OCI-LY1 (cell line): ENCODE measurements at regions not wholly inside any gene's neighbourhood (a gene's known extent, or its start where the extent isn't known, plus 50 kb on each side); places are given as distances from the start of the nearest gene placed in this dataset.

Experiments used
- H2AFZ ChIP-seq: fragments of 200-600 bp; sonication (generic), shearing (Covaris generic); 2 replicates; pipeline ENCODE4 v1.6.0; 2014; ENCODE audit warnings: antibody characterized with exemption, mild to moderate bottlenecking, low read length
- H3F3A ChIP-seq: fragments of 200-600 bp; sonication (generic), shearing (Covaris generic); 2 replicates; pipeline ENCODE4 v1.6.0; 2014; ENCODE audit warnings: mild to moderate bottlenecking, antibody characterized with exemption, low read length, moderate library complexity; ENCODE audit not compliant: insufficient read depth
- H3K27ac ChIP-seq: fragments of 200-600 bp; sonication (generic); 2 replicates; pipeline ENCODE4 v1.5.1; 2014; ENCODE audit warnings: low read length, mixed run types, mild to moderate bottlenecking, low read depth; ENCODE audit not compliant: poor library complexity, severe bottlenecking
- H3K27me3 ChIP-seq: fragments of 200-600 bp; sonication (generic); 2 replicates; pipeline ENCODE4 v1.6.0; 2014; ENCODE audit warnings: antibody characterized with exemption, mild to moderate bottlenecking, low read length, moderate library complexity; ENCODE audit not compliant: insufficient read depth
- H3K36me3 ChIP-seq: fragments of 200-600 bp; sonication (generic); 2 replicates; pipeline ENCODE4 v1.6.1; 2014; ENCODE audit warnings: mild to moderate bottlenecking, antibody characterized with exemption, low read length, moderate library complexity, mixed read lengths; ENCODE audit not compliant: insufficient read depth
- H3K4me1 ChIP-seq: fragments of 200-600 bp; sonication (generic); 2 replicates; pipeline ENCODE4 v1.5.1; 2014; ENCODE audit warnings: mild to moderate bottlenecking, low read length, moderate library complexity; ENCODE audit not compliant: insufficient read depth, severe bottlenecking
- H3K4me2 ChIP-seq: fragments of 200-600 bp; sonication (generic), shearing (Covaris generic); 2 replicates; pipeline ENCODE4 v1.6.1; 2014; ENCODE audit warnings: low read length
- H3K4me3 ChIP-seq: fragments of 200-600 bp; sonication (generic); 2 replicates; pipeline ENCODE4 v1.5.1; 2014; ENCODE audit warnings: low read length, low read depth, mild to moderate bottlenecking, mixed read lengths; ENCODE audit not compliant: poor library complexity, severe bottlenecking
- H3K79me2 ChIP-seq: fragments of 200-600 bp; shearing (Covaris generic); 2 replicates; pipeline ENCODE4 v1.6.1; 2016; ENCODE audit warnings: mixed run types, low read length, mixed read lengths; ENCODE audit not compliant: insufficient read depth
- H3K9ac ChIP-seq: fragments of 200-600 bp; sonication (generic), shearing (Covaris generic); 2 replicates; pipeline ENCODE4 v1.6.1; 2014; ENCODE audit warnings: mild to moderate bottlenecking, low read length, mixed read lengths
- H3K9me2 ChIP-seq: fragments of 200-600 bp; sonication (generic), shearing (Covaris generic); 2 replicates; pipeline ENCODE4 v1.6.1; 2014; ENCODE audit warnings: low read depth, mild to moderate bottlenecking, low read length, mixed read lengths
- H3K9me3 ChIP-seq: fragments of 200-600 bp; shearing (Covaris generic); 2 replicates; pipeline ENCODE4 v1.6.1; 2014; ENCODE audit warnings: low read length, mixed read lengths
- H4K20me1 ChIP-seq: fragments of 200-600 bp; sonication (generic), shearing (Covaris generic); 2 replicates; pipeline ENCODE4 v1.6.0; 2016; ENCODE audit warnings: mild to moderate bottlenecking, low read length; ENCODE audit not compliant: insufficient read depth
- EZH2 ChIP-seq: fragments of 200-600 bp; sonication (generic), shearing (Covaris generic); IDR thresholded peaks from 2 replicates; pipeline ENCODE4 v1.8.0; 2017; ENCODE audit warnings: borderline replicate concordance, mixed run types, mild to moderate bottlenecking, antibody characterized with exemption, low read length, moderate library complexity, mixed read lengths
- TF ChIP-seq, protein P1 (sequence below): fragments of 200-600 bp; sonication (generic), shearing (Covaris generic); IDR thresholded peaks from 2 replicates; pipeline ENCODE4 v1.5.1; 2017; ENCODE audit warnings: mild to moderate bottlenecking, antibody characterized with exemption, low read length, moderate library complexity, mixed read lengths

GRCh38 chr4:54384152-54384551 is 155.1 kb downstream of the PDGFRA start:
- no peaks in the 10 kb centered on the region for H3K9me2 ChIP-seq
- TF ChIP-seq, protein P1, sequence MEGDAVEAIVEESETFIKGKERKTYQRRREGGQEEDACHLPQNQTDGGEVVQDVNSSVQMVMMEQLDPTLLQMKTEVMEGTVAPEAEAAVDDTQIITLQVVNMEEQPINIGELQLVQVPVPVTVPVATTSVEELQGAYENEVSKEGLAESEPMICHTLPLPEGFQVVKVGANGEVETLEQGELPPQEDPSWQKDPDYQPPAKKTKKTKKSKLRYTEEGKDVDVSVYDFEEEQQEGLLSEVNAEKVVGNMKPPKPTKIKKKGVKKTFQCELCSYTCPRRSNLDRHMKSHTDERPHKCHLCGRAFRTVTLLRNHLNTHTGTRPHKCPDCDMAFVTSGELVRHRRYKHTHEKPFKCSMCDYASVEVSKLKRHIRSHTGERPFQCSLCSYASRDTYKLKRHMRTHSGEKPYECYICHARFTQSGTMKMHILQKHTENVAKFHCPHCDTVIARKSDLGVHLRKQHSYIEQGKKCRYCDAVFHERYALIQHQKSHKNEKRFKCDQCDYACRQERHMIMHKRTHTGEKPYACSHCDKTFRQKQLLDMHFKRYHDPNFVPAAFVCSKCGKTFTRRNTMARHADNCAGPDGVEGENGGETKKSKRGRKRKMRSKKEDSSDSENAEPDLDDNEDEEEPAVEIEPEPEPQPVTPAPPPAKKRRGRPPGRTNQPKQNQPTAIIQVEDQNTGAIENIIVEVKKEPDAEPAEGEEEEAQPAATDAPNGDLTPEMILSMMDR = no peak
- no peak for TF ChIP-seq EZH2
- H3F3A ChIP-seq = no peaks in the 10 kb centered on the region
- H3K4me1 ChIP-seq = no peaks in the 10 kb centered on the region
- H3K9ac ChIP-seq = no peak overlapping the region
- no peaks in the 10 kb centered on the region for H4K20me1 ChIP-seq
- no peaks in the 10 kb centered on the region for H3K27me3 ChIP-seq
- no peak overlapping the region for H3K4me3 ChIP-seq
- no peaks in the 10 kb centered on the region for H3K36me3 ChIP-seq
- H3K79me2 ChIP-seq = no peaks in the 10 kb centered on the region
- no peak overlapping the region for H2AFZ ChIP-seq
- no peak overlapping the region for H3K4me2 ChIP-seq
- no peak overlapping the region for H3K27ac ChIP-seq
- H3K9me3 ChIP-seq = no peaks in the 10 kb centered on the region

- Histone ChIP-seq H3K79me2 (no peaks in the 10 kb centered on the region), H4K20me1 (no peaks in the 10 kb centered on the region), H3K4me3 (no peak overlapping the region), H3K9ac (no peak overlapping the region), H3K4me1 (no peaks in the 10 kb centered on the region), H2AFZ (no peak overlapping the region), H3K27me3 (no peaks in the 10 kb centered on the region), H3K36me3 (no peaks in the 10 kb centered on the region), H3F3A (no peaks in the 10 kb centered on the region), H3K9me3 (no peaks in the 10 kb centered on the region), H3K27ac (no peak overlapping the region), H3K4me2 (no peak overlapping the region), H3K9me2 (no peaks in the 10 kb centered on the region)
- TF ChIP-seq, protein P1 = peak; percentile 40; the same call in 1 of the 2 replicates
- TF ChIP-seq EZH2 = no peak
These were observed 155.5 kb downstream of the PDGFRA start for GRCh38 chr4:54384563-54384962.

- no peak overlapping the region for H2AFZ ChIP-seq
- no peaks in the 10 kb centered on the region for H3K4me1 ChIP-seq
- TF ChIP-seq, protein P1 = no peak
- no peak for TF ChIP-seq EZH2
- no peaks in the 10 kb centered on the region for H4K20me1 ChIP-seq
- H3K27ac ChIP-seq = no peak overlapping the region
- H3K9me3 ChIP-seq = no peaks in the 10 kb centered on the region
- H3K27me3 ChIP-seq = no peaks in the 10 kb centered on the region
- no peak overlapping the region for H3K4me2 ChIP-seq
- H3K9me2 ChIP-seq = no peaks in the 10 kb centered on the region
- H3K9ac ChIP-seq = no peak overlapping the region
- H3K36me3 ChIP-seq = no peaks in the 10 kb centered on the region
- H3F3A ChIP-seq = no peaks in the 10 kb centered on the region
- H3K4me3 ChIP-seq = no peak overlapping the region
- H3K79me2 ChIP-seq = no peaks in the 10 kb centered on the region
These were observed 157.1 kb downstream of the PDGFRA start for GRCh38 chr4:54386042-54386669.
